PC-9 (cell line): ENCODE measurements at regions not wholly inside any gene's neighbourhood (a gene's known extent, or its start where the extent isn't known, plus 50 kb on each side); places are given as distances from the start of the nearest gene placed in this dataset.

Experiments used
- BruUV-seq: library from RNA; stranded (reverse); fragments of 400-500 nt; replicated peaks from 2 replicates; lab custom pipeline; 2021; lab: Mats Ljungman, UMichigan
- CTCF ChIA-PET: fragments of 300-600 bp; sonication (Branson Sonifier 250); formaldehyde crosslinking; loops from one replicate; lab custom pipeline; 2022; ENCODE audit warnings: antibody characterized with exemption; lab: Charles Lee
- POLR2A ChIA-PET: fragments of 300-600 bp; sonication (Branson Sonifier 250); formaldehyde crosslinking; loops from one replicate; lab custom pipeline; 2022; ENCODE audit warnings: antibody characterized with exemption; ENCODE audit not compliant: unreplicated experiment; lab: Charles Lee
- DNase-seq, 2 experiments: peaks; one replicate each; pipeline versions ENCODE4 v3.0.0 to v3.0.0-alpha.2; 2015 to 2022; ENCODE audit warnings: mixed read lengths in 1 of 2
- H2AFZ ChIP-seq: fragments of 200-600 bp; sonication (generic); 2 replicates; pipeline ENCODE4 v1.8.1; 2017; ENCODE audit warnings: antibody characterized with exemption
- H3F3A ChIP-seq: fragments of 200-600 bp; sonication (generic); 2 replicates; pipeline ENCODE4 v1.8.1; 2017; ENCODE audit warnings: antibody characterized with exemption, mild to moderate bottlenecking, low read depth; ENCODE audit not compliant: insufficient read depth
- H3K27ac ChIP-seq: fragments of 200-600 bp; sonication (generic); 2 replicates; pipeline ENCODE4 v1.6.1; 2016; ENCODE audit warnings: mixed run types
- H3K27me3 ChIP-seq: fragments of 200-600 bp; sonication (generic); 2 replicates; pipeline ENCODE4 v1.6.1; 2016; ENCODE audit warnings: low read depth, mixed run types; ENCODE audit not compliant: insufficient read depth
- H3K36me3 ChIP-seq: fragments of 200-600 bp; sonication (generic); 2 replicates; pipeline ENCODE4 v1.6.1; 2016; ENCODE audit warnings: low read depth, mixed run types
- H3K4me1 ChIP-seq: fragments of 200-600 bp; sonication (generic); replicated peaks from 2 replicates; pipeline ENCODE4 v1.6.1; 2016; ENCODE audit warnings: mixed run types; ENCODE audit not compliant: insufficient read depth
- H3K4me2 ChIP-seq: fragments of 200-600 bp; sonication (generic); 2 replicates; pipeline ENCODE4 v1.6.1; 2017; ENCODE audit warnings: mixed run types
- H3K4me3 ChIP-seq: fragments of 200-600 bp; sonication (generic); 2 replicates; pipeline ENCODE4 v1.6.1; 2016; ENCODE audit warnings: mixed run types
- H3K79me2 ChIP-seq: fragments of 200-600 bp; sonication (generic); 2 replicates; pipeline ENCODE4 v1.6.1; 2017; ENCODE audit warnings: low read depth, mixed run types
- H3K9me2 ChIP-seq: fragments of 200-600 bp; sonication (generic); 2 replicates; pipeline ENCODE4 v1.8.1; 2017; ENCODE audit warnings: mild to moderate bottlenecking; ENCODE audit not compliant: insufficient read depth
- H3K9me3 ChIP-seq: fragments of 200-600 bp; sonication (generic); 2 replicates; pipeline ENCODE4 v1.8.1; 2016; ENCODE audit warnings: low read depth; ENCODE audit not compliant: insufficient read depth
- H4K20me1 ChIP-seq: fragments of 200-600 bp; sonication (generic); 2 replicates; pipeline ENCODE4 v1.8.1; 2017; ENCODE audit not compliant: insufficient read depth
- EZH2 ChIP-seq: fragments of 200-600 bp; sonication (generic); IDR thresholded peaks from 2 replicates; pipeline ENCODE4 v1.8.0; 2017; ENCODE audit warnings: antibody characterized with exemption, low read depth
- intact Hi-C: fragments of 100-400 bp; cut with micrococcal nuclease; formaldehyde crosslinking; loops from one replicate; pipeline ENCODE4 v1.10.0; 2022; ENCODE audit not compliant: unreplicated experiment
- TF ChIP-seq, protein P1 (sequence below): fragments of 200-600 bp; sonication (generic); conservative IDR thresholded peaks from 2 replicates; pipeline ENCODE4 v1.6.1; 2017; ENCODE audit warnings: mixed run types, antibody characterized with exemption, mild to moderate bottlenecking, moderate library complexity

GRCh38 chr3:180543877-180544276 lies 58.1 kb upstream of the TTC14 start:
- no peaks in the 10 kb centered on the region for H3K79me2 ChIP-seq
- H3K27me3 ChIP-seq: no peaks in the 10 kb centered on the region
- no TSS peak for BruUV-seq
- H2AFZ ChIP-seq: no peak overlapping the region
- H3K36me3 ChIP-seq: no peaks in the 10 kb centered on the region
- ChIA-PET POLR2A (no interaction called here), CTCF (no interaction called here)
- no peak for DNase-seq
- H3K9me3 ChIP-seq: no peaks in the 10 kb centered on the region
- H4K20me1 ChIP-seq: no peaks in the 10 kb centered on the region
- H3K4me1 ChIP-seq: no peaks in the 10 kb centered on the region
- intact Hi-C loops: no loop called here
- H3F3A ChIP-seq: no peaks in the 10 kb centered on the region
- 0 out of 2 replicates have a peak, but pooled peaks cover 6% of the 10 kb centered on the region for H3K9me2 ChIP-seq
- H3K4me2 ChIP-seq: no peak overlapping the region
- H3K27ac ChIP-seq: no peak overlapping the region
- H3K4me3 ChIP-seq: no peak overlapping the region
- TF ChIP-seq, protein P1, sequence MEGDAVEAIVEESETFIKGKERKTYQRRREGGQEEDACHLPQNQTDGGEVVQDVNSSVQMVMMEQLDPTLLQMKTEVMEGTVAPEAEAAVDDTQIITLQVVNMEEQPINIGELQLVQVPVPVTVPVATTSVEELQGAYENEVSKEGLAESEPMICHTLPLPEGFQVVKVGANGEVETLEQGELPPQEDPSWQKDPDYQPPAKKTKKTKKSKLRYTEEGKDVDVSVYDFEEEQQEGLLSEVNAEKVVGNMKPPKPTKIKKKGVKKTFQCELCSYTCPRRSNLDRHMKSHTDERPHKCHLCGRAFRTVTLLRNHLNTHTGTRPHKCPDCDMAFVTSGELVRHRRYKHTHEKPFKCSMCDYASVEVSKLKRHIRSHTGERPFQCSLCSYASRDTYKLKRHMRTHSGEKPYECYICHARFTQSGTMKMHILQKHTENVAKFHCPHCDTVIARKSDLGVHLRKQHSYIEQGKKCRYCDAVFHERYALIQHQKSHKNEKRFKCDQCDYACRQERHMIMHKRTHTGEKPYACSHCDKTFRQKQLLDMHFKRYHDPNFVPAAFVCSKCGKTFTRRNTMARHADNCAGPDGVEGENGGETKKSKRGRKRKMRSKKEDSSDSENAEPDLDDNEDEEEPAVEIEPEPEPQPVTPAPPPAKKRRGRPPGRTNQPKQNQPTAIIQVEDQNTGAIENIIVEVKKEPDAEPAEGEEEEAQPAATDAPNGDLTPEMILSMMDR: no peak
- TF ChIP-seq EZH2: no peak

DNA sequence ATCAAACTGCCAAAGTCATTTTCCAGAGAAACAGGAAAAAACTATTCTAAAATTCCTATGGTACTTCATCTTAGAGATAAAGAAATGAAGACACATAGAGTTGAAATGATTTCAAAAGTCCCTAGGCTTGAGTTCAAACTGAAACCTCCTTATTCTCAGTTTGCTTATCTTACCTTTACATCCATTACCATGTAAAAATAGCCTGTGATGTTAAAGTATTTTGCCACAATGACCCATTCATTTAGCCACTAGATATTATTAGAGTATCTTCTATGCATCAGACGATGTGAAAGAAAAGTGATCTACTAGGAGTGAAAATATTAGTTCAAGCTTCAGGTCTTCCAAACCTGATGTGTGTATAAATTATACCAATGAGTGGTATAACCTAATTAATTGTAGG lies 55.1 kb upstream of the TTC14 start:
- no peak overlapping the region for H2AFZ ChIP-seq
- H3K27me3 ChIP-seq: no peaks in the 10 kb centered on the region
- CTCF ChIA-PET: no interaction called here

DNA sequence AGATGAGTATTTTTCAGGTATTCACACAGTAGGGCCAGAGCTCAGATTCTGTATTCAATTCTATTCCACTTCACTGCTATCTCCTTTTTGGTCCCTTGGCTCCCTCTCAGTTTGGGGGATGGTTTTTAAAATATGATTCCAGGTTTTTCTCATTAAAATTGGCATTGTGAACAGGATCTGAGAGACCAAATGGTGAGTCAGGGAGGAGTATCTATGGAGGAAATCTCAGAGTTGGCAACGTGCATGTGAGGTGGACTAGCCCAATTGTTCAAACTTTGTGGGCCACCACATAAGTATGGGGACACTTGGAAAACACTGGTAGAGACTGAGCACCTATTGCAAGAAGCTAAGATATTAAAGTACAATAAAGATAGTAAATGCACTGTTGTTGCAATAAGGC lies 53.9 kb upstream of the TTC14 start:
- DNase-seq: no peak
- H3K4me1 ChIP-seq: no peaks in the 10 kb centered on the region
- no peak overlapping the region for H2AFZ ChIP-seq
- H4K20me1 ChIP-seq: no peaks in the 10 kb centered on the region
- POLR2A ChIA-PET: interaction anchor here (0.7 kb wide), 1 partner anchor 663 kb away, joined by 4 read pairs; no protein-coding TSS in a partner anchor
- no peaks in the 10 kb centered on the region for H3F3A ChIP-seq
- CTCF ChIA-PET: no interaction called here
- H3K27me3 ChIP-seq: no peaks in the 10 kb centered on the region
- no peaks in the 10 kb centered on the region for H3K36me3 ChIP-seq
- no peaks in the 10 kb centered on the region for H3K79me2 ChIP-seq
- BruUV-seq: no TSS peak
- TF ChIP-seq, protein P1: no peak
- no peak for TF ChIP-seq EZH2
- H3K4me2 ChIP-seq: no peak overlapping the region
- H3K9me2 ChIP-seq: 0 out of 2 replicates have a peak, but pooled peaks cover 6% of the 10 kb centered on the region
- intact Hi-C loops: no loop called here
- H3K9me3 ChIP-seq: no peaks in the 10 kb centered on the region
- H3K4me3 ChIP-seq: no peak overlapping the region
- H3K27ac ChIP-seq: no peak overlapping the region

More for the DNA sequence above, 55.1 kb upstream of the TTC14 start:
- Histone ChIP-seq H3K9me3 (no peaks in the 10 kb centered on the region), H4K20me1 (no peaks in the 10 kb centered on the region), H3K4me3 (no peak overlapping the region), H3K9me2 (0 out of 2 replicates have a peak, but pooled peaks cover 6% of the 10 kb centered on the region), H3K4me1 (no peaks in the 10 kb centered on the region), H3K36me3 (no peaks in the 10 kb centered on the region), H3K27ac (no peak overlapping the region), H3F3A (no peaks in the 10 kb centered on the region), H3K4me2 (no peak overlapping the region), H3K79me2 (no peaks in the 10 kb centered on the region)
- POLR2A ChIA-PET: no interaction called here
- TF ChIP-seq EZH2: no peak
- TF ChIP-seq, protein P1: no peak
- intact Hi-C loops: no loop called here
- no TSS peak for BruUV-seq
- DNase-seq: no peak
